Pancreas (tissue), 10 donors: ENCODE measurements at regions not wholly inside any gene's neighbourhood (a gene's known extent, or its start where the extent isn't known, plus 50 kb on each side); places are given as distances from the start of the nearest gene placed in this dataset.

Experiments used
- ATAC-seq, 4 donors: fragments of 200-7000 bp; cut with Tn5 transposase; one replicate each; pipeline versions ENCODE4 v1.8.0 to v1.9.1; 2020; ENCODE audit warnings: mild to moderate bottlenecking in 4 of 4, moderate library complexity in 4 of 4
- DNase-seq, 6 donors: peaks; one replicate each; pipeline ENCODE4 v3.0.0-alpha.2; 2020
- FAIRE-seq: peaks from 2 replicates; lab custom pipeline; 2012; peaks lifted over from hg19 to GRCh38; lab: Jason Lieb, UNC
- H3K27ac ChIP-seq, 4 donors: fragments of 200-600 bp; sonication (generic); 1 replicate in 3 of 4; 2 replicates in 1 of 4; pipeline versions ENCODE4 v1.5.0 to v1.8.0; 2020
- H3K27me3 ChIP-seq, 4 donors: fragments of 200-600 bp; one replicate each; pipeline ENCODE4 v1.8.0; 2021
- H3K36me3 ChIP-seq, 3 donors: fragments of 200-600 bp; sonication (generic) in 1 of 3; one replicate each; pipeline versions ENCODE4 v1.5.0 to v1.8.0; 2020 to 2021
- H3K4me1 ChIP-seq, 3 donors: fragments of 200-600 bp; one replicate each; pipeline ENCODE4 v1.8.0; 2021
- H3K4me3 ChIP-seq, 4 donors: fragments of 200-600 bp; sonication (generic) in 2 of 4; one replicate each; pipeline versions ENCODE4 v1.5.0 to v1.8.0; 2020 to 2021
- H3K9me3 ChIP-seq, 4 donors: fragments of 200-600 bp; one replicate each; pipeline ENCODE4 v1.8.0; 2021
- WGBS, 2 donors: extraction: QIAGEN DNeasy Blood & Tissue Kit; methylation state at CpG; one replicate each; pipeline ENCODE4 v1.1.7; 2013; 5-methylcytosine and 5-hydroxymethylcytosine counted together
- intact Hi-C, 3 donors: fragments of 100-400 bp; cut with DNase I; formaldehyde crosslinking; loops; one replicate each; pipeline versions ENCODE4 v1.11.1 to v1.14.2; 2022
- TF ChIP-seq, protein P1 (sequence below), 4 donors: fragments of 200-600 bp; sonication (generic) in 3 of 4; IDR thresholded peaks; one replicate each; pipeline versions ENCODE4 v1.5.0 to v1.8.0; 2021; ENCODE audit warnings: antibody characterized with exemption in 4 of 4
- donor health status: healthy with polysubstance abuse.
- donor health status: DM: no; HTN: no; CAD: no; lungs with moderate emphysema.
- donor health status: DM: no; HTN: no; CAD: no.
- donor health status: control.
- donor health status: control.
- donor health status: Bipolar disorder and iron deficiency.
- donor health status: DM: yes; HTN: yes; CAD: no.
- donor health status: DM: no; HTN: no; CAD: no.
- donor health status: DM: no; HTN: no; CAD: no.
- donor health status: DM: yes; HTN: yes; CAD: no.

- Histone ChIP-seq H3K4me1 (no peaks in the 10 kb centered on the region), H3K36me3 (no peaks in the 10 kb centered on the region), H3K27me3 (no peaks in the 10 kb centered on the region), H3K9me3 (no peaks in the 10 kb centered on the region), H3K4me3 (no peak overlapping the region), H3K27ac (no peak overlapping the region)
- TF ChIP-seq, protein P1, sequence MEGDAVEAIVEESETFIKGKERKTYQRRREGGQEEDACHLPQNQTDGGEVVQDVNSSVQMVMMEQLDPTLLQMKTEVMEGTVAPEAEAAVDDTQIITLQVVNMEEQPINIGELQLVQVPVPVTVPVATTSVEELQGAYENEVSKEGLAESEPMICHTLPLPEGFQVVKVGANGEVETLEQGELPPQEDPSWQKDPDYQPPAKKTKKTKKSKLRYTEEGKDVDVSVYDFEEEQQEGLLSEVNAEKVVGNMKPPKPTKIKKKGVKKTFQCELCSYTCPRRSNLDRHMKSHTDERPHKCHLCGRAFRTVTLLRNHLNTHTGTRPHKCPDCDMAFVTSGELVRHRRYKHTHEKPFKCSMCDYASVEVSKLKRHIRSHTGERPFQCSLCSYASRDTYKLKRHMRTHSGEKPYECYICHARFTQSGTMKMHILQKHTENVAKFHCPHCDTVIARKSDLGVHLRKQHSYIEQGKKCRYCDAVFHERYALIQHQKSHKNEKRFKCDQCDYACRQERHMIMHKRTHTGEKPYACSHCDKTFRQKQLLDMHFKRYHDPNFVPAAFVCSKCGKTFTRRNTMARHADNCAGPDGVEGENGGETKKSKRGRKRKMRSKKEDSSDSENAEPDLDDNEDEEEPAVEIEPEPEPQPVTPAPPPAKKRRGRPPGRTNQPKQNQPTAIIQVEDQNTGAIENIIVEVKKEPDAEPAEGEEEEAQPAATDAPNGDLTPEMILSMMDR (IDR thresholded peaks at IDR 0.05): no peak
- no peak for ATAC-seq
- 60 to 96% methylated on average over 2 of the region's 2 CpGs for WGBS, 2 donors
- DNase-seq: no peak
- intact Hi-C loops: no loop called here
- FAIRE-seq: no peak
Measured at GRCh38 chr13:29955137-29955650, 104.8 kb upstream of the UBL3 start.

GRCh38 chr13:29954082-29955028 lies 103.9 kb upstream of the UBL3 start:
- FAIRE-seq (no peak), ATAC-seq (no peak), DNase-seq (no peak)
- Histone ChIP-seq H3K27me3 (no peaks in the 10 kb centered on the region), H3K4me3 (no peak overlapping the region), H3K4me1 (no peaks in the 10 kb centered on the region), H3K36me3 (no peaks in the 10 kb centered on the region), H3K27ac (no peak overlapping the region), H3K9me3 (no peaks in the 10 kb centered on the region)
- WGBS, 2 donors: 64 to 72% methylated on average over 23 of the region's 23 CpGs
- TF ChIP-seq, protein P1 (IDR thresholded peaks at IDR 0.05): no peak
- intact Hi-C loops: no loop called here

GRCh38 chr13:29953542-29953941 lies 103.1 kb upstream of the UBL3 start:
- 75 to 77% methylated on average over 8 of the region's 8 CpGs for whole genome bisulfite sequencing, 2 donors
- H3K27ac ChIP-seq: no peak overlapping the region
- no peak for ATAC-seq
- no peaks in the 10 kb centered on the region for H3K9me3 ChIP-seq
- FAIRE-seq: no peak
- H3K4me3 ChIP-seq: no peak overlapping the region
- intact Hi-C loops: no loop called here
- no peaks in the 10 kb centered on the region for H3K36me3 ChIP-seq
- no peaks in the 10 kb centered on the region for H3K4me1 ChIP-seq
- TF ChIP-seq, protein P1 (IDR thresholded peaks at IDR 0.05): no peak
- no peaks in the 10 kb centered on the region for H3K27me3 ChIP-seq
- DNase-seq: no peak

GRCh38 chr13:29952245-29952644 lies 101.8 kb upstream of the UBL3 start:
- Histone ChIP-seq H3K36me3 (no peaks in the 10 kb centered on the region), H3K9me3 (no peaks in the 10 kb centered on the region), H3K4me1 (no peaks in the 10 kb centered on the region), H3K27ac (no peak overlapping the region), H3K4me3 (no peak overlapping the region), H3K27me3 (no peaks in the 10 kb centered on the region)
- no peak for FAIRE-seq
- 92 to 98% methylated on average over 4 of the region's 4 CpGs for WGBS, 2 donors
- no peak for ATAC-seq
- TF ChIP-seq, protein P1 (IDR thresholded peaks at IDR 0.05): no peak
- intact Hi-C loops: no loop called here
- DNase-seq: no peak

DNA sequence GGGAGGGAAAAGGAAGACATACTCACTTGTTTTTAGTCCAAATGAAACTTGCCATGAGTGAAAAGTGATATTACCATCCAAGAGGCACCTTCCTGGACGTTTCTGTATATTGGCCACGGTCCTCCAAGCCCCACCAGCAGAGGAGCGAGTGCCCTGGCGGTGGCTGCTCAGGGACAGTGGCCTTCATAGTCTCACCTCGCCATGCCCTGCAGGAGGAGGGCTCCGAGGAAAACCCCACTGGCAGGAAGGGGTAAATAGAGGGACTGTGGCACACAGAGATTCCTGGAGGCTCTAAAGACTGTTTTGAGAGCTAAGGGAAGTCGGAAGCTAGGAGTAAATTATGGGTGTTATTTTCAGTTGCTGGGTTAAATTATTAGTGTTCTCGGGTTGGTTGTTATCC lies 98.4 kb upstream of the UBL3 start:
- no peak for ATAC-seq
- no peaks in the 10 kb centered on the region for H3K4me1 ChIP-seq
- no peaks in the 10 kb centered on the region for H3K36me3 ChIP-seq
- WGBS, 2 donors: 64 to 78% methylated on average over 8 of the region's 8 CpGs
- no peak for FAIRE-seq
- no peak overlapping the region for H3K27ac ChIP-seq
- no peak overlapping the region for H3K4me3 ChIP-seq
- TF ChIP-seq, protein P1 (IDR thresholded peaks at IDR 0.05): no peak
- no peaks in the 10 kb centered on the region for H3K9me3 ChIP-seq
- intact Hi-C loops: no loop called here
- no peaks in the 10 kb centered on the region for H3K27me3 ChIP-seq
- DNase-seq: no peak
